Natural killer cell treated with Interleukin-12 subunit alpha and Interleukin-12 subunit beta and Interleukin-15 and Interleukin-18, amount 100 ng/mL, for 72 hours (primary cell): ENCODE measurements at regions not wholly inside any gene's neighbourhood (a gene's known extent, or its start where the extent isn't known, plus 50 kb on each side); places are given as distances from the start of the nearest gene placed in this dataset.

Experiments used
- ATAC-seq, 2 donors: fragments of 150-1000 bp; cut with Tn5 transposase in 1 of 2; sonication (Bioruptor Pico), chemical (Tn5 transposase) in 1 of 2; 2 replicates each; pipeline ENCODE4 v1.10.0; 2021
- DNase-seq: peaks from one replicate; pipeline ENCODE4 v3.0.0; 2022; ENCODE audit warnings: low spot score
- H3K27ac Mint-ChIP-seq, 2 donors: 1 replicate in 1 of 2; 2 replicates in 1 of 2; pipeline ENCODE4 v1.8.0; 2022; ENCODE audit warnings: mixed read lengths in 2 of 2, mild to moderate bottlenecking in 1 of 2, moderate library complexity in 1 of 2
- H3K27me3 Mint-ChIP-seq, 2 donors: 1 replicate in 1 of 2; 2 replicates in 1 of 2; pipeline ENCODE4 v1.8.0; 2022; ENCODE audit warnings: mixed read lengths in 2 of 2
- H3K36me3 Mint-ChIP-seq: one replicate; pipeline ENCODE4 v1.8.0; 2022; ENCODE audit warnings: mixed read lengths
- H3K4me1 Mint-ChIP-seq, 2 donors: 1 replicate in 1 of 2; 2 replicates in 1 of 2; pipeline ENCODE4 v1.8.0; 2022; ENCODE audit warnings: low read depth in 2 of 2, mixed read lengths in 2 of 2, mild to moderate bottlenecking in 1 of 2
- H3K4me3 Mint-ChIP-seq: one replicate; pipeline ENCODE4 v1.8.0; 2022; ENCODE audit warnings: mixed read lengths
- H3K9me3 Mint-ChIP-seq: 2 replicates; pipeline ENCODE4 v1.8.0; 2022; ENCODE audit warnings: mixed read lengths

- Mint-ChIP-seq H3K27me3 (peaks cover 18 to 25% of the 10 kb centered on the region in 2 donors), H3K4me1 (peaks cover 0 to 3% of the 10 kb centered on the region in 2 donors)
Observed at GRCh38 chr10:113357681-113358300, 195.1 kb upstream of the HABP2 start.

GRCh38 chr10:113359655-113360054, 193.2 kb upstream of the HABP2 start:
- Mint-ChIP-seq H3K9me3 (no peaks in the 10 kb centered on the region), H3K27me3 (peaks cover 25% of the 10 kb centered on the region in 2 donors), H3K4me1 (peaks cover 0 to 3% of the 10 kb centered on the region in 2 donors), H3K4me3 (no peak overlapping the region), H3K27ac (no peak overlapping the region), H3K36me3 (no peaks in the 10 kb centered on the region)
- ATAC-seq (no peak), DNase-seq (no peak)

More at GRCh38 chr10:113357681-113358300, 195.1 kb upstream of the HABP2 start:
- no peak overlapping the region for H3K4me3 Mint-ChIP-seq
- ATAC-seq (no peak), DNase-seq (no peak)
- H3K9me3 Mint-ChIP-seq = no peaks in the 10 kb centered on the region
- no peak overlapping the region for H3K27ac Mint-ChIP-seq
- H3K36me3 Mint-ChIP-seq = no peaks in the 10 kb centered on the region

- no peak overlapping the region for H3K4me3 Mint-ChIP-seq
- no peak overlapping the region for H3K27ac Mint-ChIP-seq
- H3K36me3 Mint-ChIP-seq = no peaks in the 10 kb centered on the region
- peaks cover 26 to 32% of the 10 kb centered on the region in 2 donors for H3K27me3 Mint-ChIP-seq
- DNase-seq (no peak), ATAC-seq (no peak)
- H3K4me1 Mint-ChIP-seq = peaks cover 0 to 3% of the 10 kb centered on the region in 2 donors
- no peaks in the 10 kb centered on the region for H3K9me3 Mint-ChIP-seq
Observed at GRCh38 chr10:113360870-113361269, 192.0 kb upstream of the HABP2 start.

- Mint-ChIP-seq H3K36me3 (no peaks in the 10 kb centered on the region), H3K27me3 (peaks cover 23 to 46% of the 10 kb centered on the region in 2 donors), H3K27ac (no peak overlapping the region), H3K4me3 (no peak overlapping the region), H3K4me1 (peaks cover 0 to 3% of the 10 kb centered on the region in 2 donors), H3K9me3 (no peaks in the 10 kb centered on the region)
- DNase-seq = no peak
- no peak for ATAC-seq
Observed at GRCh38 chr10:113362645-113363091, 190.2 kb upstream of the HABP2 start.

- Mint-ChIP-seq H3K36me3 (no peaks in the 10 kb centered on the region), H3K4me3 (no peak overlapping the region), H3K9me3 (no peaks in the 10 kb centered on the region), H3K4me1 (peaks cover 0 to 3% of the 10 kb centered on the region in 2 donors), H3K27me3 (peaks cover 25 to 49% of the 10 kb centered on the region in 2 donors), H3K27ac (no peak overlapping the region)
- ATAC-seq (no peak), DNase-seq (no peak)
Observed at GRCh38 chr10:113364227-113364626, 188.6 kb upstream of the HABP2 start.

GRCh38 chr10:113368666-113369364, 184.0 kb upstream of the HABP2 start:
- Mint-ChIP-seq H3K4me1 (no peaks in the 10 kb centered on the region), H3K9me3 (no peaks in the 10 kb centered on the region), H3K36me3 (no peaks in the 10 kb centered on the region), H3K4me3 (no peak overlapping the region), H3K27me3 (peaks cover 18 to 48% of the 10 kb centered on the region in 2 donors), H3K27ac (no peak overlapping the region)
- DNase-seq (no peak), ATAC-seq (no peak)

- Mint-ChIP-seq H3K9me3 (no peaks in the 10 kb centered on the region), H3K27ac (no peak overlapping the region), H3K4me3 (no peak overlapping the region), H3K4me1 (no peaks in the 10 kb centered on the region), H3K27me3 (peaks cover 18 to 46% of the 10 kb centered on the region in 2 donors), H3K36me3 (no peaks in the 10 kb centered on the region)
- ATAC-seq = no peak
- no peak for DNase-seq
Observed at GRCh38 chr10:113369365-113369694, 183.5 kb upstream of the HABP2 start.

- Mint-ChIP-seq H3K27me3 (peaks cover 9 to 24% of the 10 kb centered on the region in 2 donors), H3K9me3 (no peaks in the 10 kb centered on the region), H3K27ac (no peak overlapping the region), H3K4me3 (no peak overlapping the region), H3K36me3 (no peaks in the 10 kb centered on the region), H3K4me1 (peaks cover 0 to under 1% of the 10 kb centered on the region in 2 donors)
- DNase-seq (no peak), ATAC-seq (no peak)
Observed at GRCh38 chr10:113376428-113376827, 176.4 kb upstream of the HABP2 start.

GRCh38 chr10:113379091-113379490, 173.8 kb upstream of the HABP2 start:
- peaks cover 4 to 9% of the 10 kb centered on the region in 2 donors for H3K27me3 Mint-ChIP-seq
- no peak overlapping the region for H3K4me3 Mint-ChIP-seq
- H3K36me3 Mint-ChIP-seq = no peaks in the 10 kb centered on the region
- no peak overlapping the region for H3K27ac Mint-ChIP-seq
- ATAC-seq = no peak
- H3K9me3 Mint-ChIP-seq = no peaks in the 10 kb centered on the region
- no peak for DNase-seq
- H3K4me1 Mint-ChIP-seq = peaks cover 13 to 15% of the 10 kb centered on the region in 2 donors

GRCh38 chr10:113381416-113381815, 171.4 kb upstream of the HABP2 start:
- Mint-ChIP-seq H3K9me3 (no peaks in the 10 kb centered on the region), H3K4me1 (peaks cover 19 to 22% of the 10 kb centered on the region in 2 donors), H3K36me3 (no peaks in the 10 kb centered on the region), H3K27ac (peak overlapping the region; percentile 79 to 98), H3K4me3 (peak overlapping the region; percentile 88), H3K27me3 (peaks cover 8 to 9% of the 10 kb centered on the region in 2 donors)
- DNase-seq (no peak), ATAC-seq (no peak)

- Mint-ChIP-seq H3K4me1 (peaks cover 19 to 22% of the 10 kb centered on the region in 2 donors), H3K27me3 (peaks cover 9 to 13% of the 10 kb centered on the region in 2 donors), H3K36me3 (no peaks in the 10 kb centered on the region), H3K9me3 (no peaks in the 10 kb centered on the region), H3K4me3 (peak overlapping the region; percentile 88), H3K27ac (peak overlapping the region; percentile 79 to 98)
- peak; percentile 70 for DNase-seq
- peak; percentile 82 to 84 for ATAC-seq
Observed at GRCh38 chr10:113381981-113382509, 170.8 kb upstream of the HABP2 start.

- no peak for ATAC-seq
- Mint-ChIP-seq H3K4me3 (peak overlapping the region; percentile 88), H3K36me3 (no peaks in the 10 kb centered on the region), H3K27me3 (peaks cover 3 to 10% of the 10 kb centered on the region in 2 donors), H3K27ac (peak overlapping the region; percentile 79 to 98), H3K9me3 (no peaks in the 10 kb centered on the region), H3K4me1 (peaks cover 19 to 22% of the 10 kb centered on the region in 2 donors)
- no peak for DNase-seq
Observed at GRCh38 chr10:113382691-113383090, 170.2 kb upstream of the HABP2 start.

GRCh38 chr10:113384181-113384580, 168.7 kb upstream of the HABP2 start:
- H3K9me3 Mint-ChIP-seq = no peaks in the 10 kb centered on the region
- peaks cover 0 to 9% of the 10 kb centered on the region in 2 donors for H3K27me3 Mint-ChIP-seq
- H3K4me3 Mint-ChIP-seq = no peak overlapping the region
- ATAC-seq = no peak
- peaks cover 19 to 22% of the 10 kb centered on the region in 2 donors for H3K4me1 Mint-ChIP-seq
- DNase-seq = no peak
- H3K36me3 Mint-ChIP-seq = no peaks in the 10 kb centered on the region
- H3K27ac Mint-ChIP-seq = no peak overlapping the region
